Spleen (tissue), 7 donors: ENCODE measurements at regions not wholly inside any gene's neighbourhood (a gene's known extent, or its start where the extent isn't known, plus 50 kb on each side); places are given as distances from the start of the nearest gene placed in this dataset.

Source experiments
- CTCF ChIP-seq, 11 experiments: fragments of 200-600 bp in 7 of 11; fragments of 450-650 bp in 4 of 11; sonication (generic) in 4 of 11; IDR thresholded peaks in 8 of 11; conservative IDR thresholded peaks in 3 of 11; 1 replicate in 7 of 11; 2 replicates in 4 of 11; pipeline versions ENCODE4 v1.4.0 to v1.8.0; 2016 to 2021; ENCODE audit warnings: antibody characterized with exemption in 11 of 11, inconsistent platforms in 4 of 11, mild to moderate bottlenecking in 1 of 11
- POLR2A ChIP-seq, 3 donors: fragments of 450-650 bp; IDR thresholded peaks; one replicate each; pipeline ENCODE4 v1.5.1; 2017; ENCODE audit warnings: antibody characterized with exemption in 3 of 3, mild to moderate bottlenecking in 1 of 3
- POLR2AphosphoS5 ChIP-seq, 3 donors: sonication (generic); formaldehyde crosslinking; IDR thresholded peaks; one replicate each; pipeline ENCODE4 v1.5.1; 2017; ENCODE audit warnings: antibody characterized with exemption in 3 of 3
- donor health status: DM: no; HTN: no; CAD: no; lungs with moderate emphysema.
- donor health status: DM: no; HTN: no; CAD: no.
- donor health status: DM: no; HTN: no; CAD: no.

- TF ChIP-seq CTCF (IDR thresholded peaks at IDR 0.05 in 8 of 11, conservative IDR thresholded peaks at IDR 0.05 in 3 of 11) (no peak), POLR2AphosphoS5 (IDR thresholded peaks at IDR 0.05) (no peak), POLR2A (IDR thresholded peaks at IDR 0.05) (no peak)
Observed at GRCh38 chrX:43108828-43109227, 330.9 kb upstream of the PPP1R2C start.
